SU-DHL-6 (cell line): ENCODE measurements at regions not wholly inside any gene's neighbourhood (a gene's known extent, or its start where the extent isn't known, plus 50 kb on each side); places are given as distances from the start of the nearest gene placed in this dataset.

ENCODE experiments used
- EZH2phosphoT487 ChIP-seq: fragments of 200-600 bp; sonication (generic), shearing (Covaris generic); conservative IDR thresholded peaks from 2 replicates; pipeline ENCODE4 v1.6.1; 2018; ENCODE audit warnings: mild to moderate bottlenecking, antibody characterized with exemption, low read length, moderate library complexity, mixed read lengths
- TF ChIP-seq, protein P1 (sequence below): fragments of 200-600 bp; sonication (generic); IDR thresholded peaks from one replicate; pipeline ENCODE4 v1.5.1; 2017; ENCODE audit warnings: antibody characterized with exemption, mild to moderate bottlenecking, low read length, moderate library complexity; ENCODE audit not compliant: insufficient read depth, poor library complexity, severe bottlenecking

DNA sequence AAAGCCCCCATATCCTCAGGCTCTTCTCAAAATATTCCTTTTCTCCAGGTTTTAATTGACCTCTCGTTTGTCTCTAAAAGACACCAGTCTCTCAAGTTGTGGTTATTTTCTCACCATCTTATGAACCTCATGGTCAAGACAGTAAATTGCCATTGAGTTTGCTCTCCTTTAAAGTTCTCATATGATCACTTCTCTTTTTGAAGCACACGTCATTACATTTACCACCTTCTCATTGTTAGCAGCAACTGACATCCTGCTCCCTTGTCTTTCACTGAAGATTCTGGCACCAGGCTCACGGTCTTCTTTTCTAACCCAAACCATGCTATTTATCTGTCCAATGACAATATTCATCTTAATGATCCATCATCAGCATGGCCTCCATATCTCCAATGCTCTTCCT, 324.2 kb downstream of the TMA16 start:
- TF ChIP-seq, protein P1, sequence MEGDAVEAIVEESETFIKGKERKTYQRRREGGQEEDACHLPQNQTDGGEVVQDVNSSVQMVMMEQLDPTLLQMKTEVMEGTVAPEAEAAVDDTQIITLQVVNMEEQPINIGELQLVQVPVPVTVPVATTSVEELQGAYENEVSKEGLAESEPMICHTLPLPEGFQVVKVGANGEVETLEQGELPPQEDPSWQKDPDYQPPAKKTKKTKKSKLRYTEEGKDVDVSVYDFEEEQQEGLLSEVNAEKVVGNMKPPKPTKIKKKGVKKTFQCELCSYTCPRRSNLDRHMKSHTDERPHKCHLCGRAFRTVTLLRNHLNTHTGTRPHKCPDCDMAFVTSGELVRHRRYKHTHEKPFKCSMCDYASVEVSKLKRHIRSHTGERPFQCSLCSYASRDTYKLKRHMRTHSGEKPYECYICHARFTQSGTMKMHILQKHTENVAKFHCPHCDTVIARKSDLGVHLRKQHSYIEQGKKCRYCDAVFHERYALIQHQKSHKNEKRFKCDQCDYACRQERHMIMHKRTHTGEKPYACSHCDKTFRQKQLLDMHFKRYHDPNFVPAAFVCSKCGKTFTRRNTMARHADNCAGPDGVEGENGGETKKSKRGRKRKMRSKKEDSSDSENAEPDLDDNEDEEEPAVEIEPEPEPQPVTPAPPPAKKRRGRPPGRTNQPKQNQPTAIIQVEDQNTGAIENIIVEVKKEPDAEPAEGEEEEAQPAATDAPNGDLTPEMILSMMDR = no peak
- no peak for TF ChIP-seq EZH2phosphoT487
